ENCODE measurements at regions not wholly inside any gene's neighbourhood (a gene's known extent, or its start where the extent isn't known, plus 50 kb on each side); places are given as distances from the start of the nearest gene placed in this dataset.

DNA sequence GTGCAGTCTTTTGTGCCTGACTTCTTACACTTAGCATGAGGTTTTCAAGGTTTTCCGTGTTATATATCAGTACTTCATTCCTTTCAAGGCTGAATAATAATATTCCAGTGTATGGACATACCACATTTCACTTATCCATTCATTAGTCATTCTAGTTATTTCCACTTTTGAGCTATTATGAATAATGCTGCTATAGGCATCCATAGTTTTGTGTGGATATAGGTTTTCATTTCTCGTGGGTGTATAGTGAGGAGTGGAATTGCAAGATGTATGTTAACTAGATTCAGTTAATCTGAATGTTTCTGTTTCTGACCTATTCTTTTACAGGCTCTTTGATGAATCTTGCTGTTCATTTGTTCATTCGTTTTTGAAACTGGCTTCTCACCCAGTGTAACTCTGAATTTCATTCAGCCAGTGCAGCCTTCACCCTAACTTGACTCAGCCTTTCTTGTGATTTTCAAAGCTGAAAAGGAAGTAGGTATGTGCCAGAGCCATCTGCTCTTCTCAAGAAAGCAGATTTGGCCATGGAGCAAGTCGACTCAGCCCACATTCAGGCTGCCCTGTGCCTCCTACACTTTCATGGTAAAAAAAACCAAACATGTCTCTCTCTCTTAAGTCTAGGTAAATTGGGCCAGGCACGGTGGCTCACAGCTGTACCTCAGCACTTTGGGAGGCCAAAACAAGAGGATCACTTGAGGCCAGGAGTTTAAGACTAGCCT lies 56.3 kb upstream of the NOCT start:
- H3K4me3 Mint-ChIP-seq (ENCODE audit: unreplicated experiment) = no peak overlapping the region
- peaks cover 6% of the 10 kb centered on the region for H3K27me3 Mint-ChIP-seq (ENCODE audit: unreplicated experiment)
- H3K9me3 Mint-ChIP-seq (ENCODE audit: unreplicated experiment) = no peaks in the 10 kb centered on the region
- TF ChIP-seq, protein P1, sequence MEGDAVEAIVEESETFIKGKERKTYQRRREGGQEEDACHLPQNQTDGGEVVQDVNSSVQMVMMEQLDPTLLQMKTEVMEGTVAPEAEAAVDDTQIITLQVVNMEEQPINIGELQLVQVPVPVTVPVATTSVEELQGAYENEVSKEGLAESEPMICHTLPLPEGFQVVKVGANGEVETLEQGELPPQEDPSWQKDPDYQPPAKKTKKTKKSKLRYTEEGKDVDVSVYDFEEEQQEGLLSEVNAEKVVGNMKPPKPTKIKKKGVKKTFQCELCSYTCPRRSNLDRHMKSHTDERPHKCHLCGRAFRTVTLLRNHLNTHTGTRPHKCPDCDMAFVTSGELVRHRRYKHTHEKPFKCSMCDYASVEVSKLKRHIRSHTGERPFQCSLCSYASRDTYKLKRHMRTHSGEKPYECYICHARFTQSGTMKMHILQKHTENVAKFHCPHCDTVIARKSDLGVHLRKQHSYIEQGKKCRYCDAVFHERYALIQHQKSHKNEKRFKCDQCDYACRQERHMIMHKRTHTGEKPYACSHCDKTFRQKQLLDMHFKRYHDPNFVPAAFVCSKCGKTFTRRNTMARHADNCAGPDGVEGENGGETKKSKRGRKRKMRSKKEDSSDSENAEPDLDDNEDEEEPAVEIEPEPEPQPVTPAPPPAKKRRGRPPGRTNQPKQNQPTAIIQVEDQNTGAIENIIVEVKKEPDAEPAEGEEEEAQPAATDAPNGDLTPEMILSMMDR (IDR thresholded peaks at IDR 0.05; ENCODE audit: unreplicated experiment) = no peak
- no peak for DNase-seq (ENCODE audit: low spot score)
- no peaks in the 10 kb centered on the region for H3K36me3 Mint-ChIP-seq (ENCODE audit: low read depth, unreplicated experiment)
- peaks cover 5% of the 10 kb centered on the region for H3K4me1 Mint-ChIP-seq (ENCODE audit: unreplicated experiment)
- no peak overlapping the region for H3K27ac Mint-ChIP-seq (ENCODE audit: unreplicated experiment)

DNA sequence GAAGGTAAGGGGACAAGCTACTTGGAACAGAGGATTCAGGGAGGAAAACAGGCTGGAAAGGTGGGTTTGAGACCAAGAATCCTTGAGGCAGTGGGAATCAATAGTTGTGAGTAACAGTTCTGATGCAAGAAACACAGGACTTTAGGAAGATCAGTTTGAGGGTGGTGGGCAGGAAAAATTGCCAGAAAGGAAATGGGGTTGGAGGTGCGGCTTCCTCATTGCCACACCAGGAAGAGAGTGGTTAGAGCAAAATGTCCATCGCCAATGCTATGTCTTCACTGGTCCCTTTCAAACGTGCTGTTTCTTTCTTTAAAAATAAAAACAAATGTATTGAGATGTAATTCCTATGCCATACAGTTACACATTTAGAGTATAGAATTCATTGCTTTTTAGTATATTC lies 57.1 kb upstream of the NOCT start:
- DNase-seq (ENCODE audit: low spot score) = no peak
- H3K36me3 Mint-ChIP-seq (ENCODE audit: low read depth, unreplicated experiment) = no peaks in the 10 kb centered on the region
- peaks cover 6% of the 10 kb centered on the region for H3K27me3 Mint-ChIP-seq (ENCODE audit: unreplicated experiment)
- H3K9me3 Mint-ChIP-seq (ENCODE audit: unreplicated experiment) = no peaks in the 10 kb centered on the region
- H3K27ac Mint-ChIP-seq (ENCODE audit: unreplicated experiment) = peak overlapping the region; percentile 84
- TF ChIP-seq, protein P1 (IDR thresholded peaks at IDR 0.05; ENCODE audit: unreplicated experiment) = no peak
- peaks cover 5% of the 10 kb centered on the region for H3K4me1 Mint-ChIP-seq (ENCODE audit: unreplicated experiment)
- H3K4me3 Mint-ChIP-seq (ENCODE audit: unreplicated experiment) = no peak overlapping the region

GRCh38 chr4:138957302-138957701 lies 58.3 kb upstream of the NOCT start:
- H3K27me3 Mint-ChIP-seq (ENCODE audit: unreplicated experiment) = peaks cover 6% of the 10 kb centered on the region
- TF ChIP-seq, protein P1 (IDR thresholded peaks at IDR 0.05; ENCODE audit: unreplicated experiment) = no peak
- H3K4me1 Mint-ChIP-seq (ENCODE audit: unreplicated experiment) = peaks cover 5% of the 10 kb centered on the region
- DNase-seq (ENCODE audit: low spot score) = no peak
- no peak overlapping the region for H3K4me3 Mint-ChIP-seq (ENCODE audit: unreplicated experiment)
- no peak overlapping the region for H3K27ac Mint-ChIP-seq (ENCODE audit: unreplicated experiment)
- no peaks in the 10 kb centered on the region for H3K9me3 Mint-ChIP-seq (ENCODE audit: unreplicated experiment)
- no peaks in the 10 kb centered on the region for H3K36me3 Mint-ChIP-seq (ENCODE audit: low read depth, unreplicated experiment)

DNA sequence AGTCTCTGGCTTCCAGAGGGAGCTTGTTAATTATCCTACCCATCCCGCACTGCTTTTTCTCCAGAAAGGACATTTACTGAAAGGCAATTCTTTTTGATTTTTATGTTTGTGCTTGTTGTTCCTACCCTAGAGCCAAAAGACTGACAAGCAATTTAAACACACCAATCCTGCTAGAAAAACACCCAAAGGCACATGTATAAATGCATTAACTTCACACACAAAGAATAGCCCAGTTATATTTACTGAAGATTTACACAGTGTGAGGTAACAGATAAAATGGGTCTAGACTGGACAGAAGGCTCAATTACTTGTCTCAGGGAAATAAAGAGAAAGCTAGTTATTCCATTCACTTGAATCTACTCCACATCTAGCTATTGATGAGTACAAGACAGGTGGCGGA lies 61.2 kb upstream of the NOCT start:
- peaks cover 5% of the 10 kb centered on the region for H3K4me1 Mint-ChIP-seq (ENCODE audit: unreplicated experiment)
- H3K36me3 Mint-ChIP-seq (ENCODE audit: low read depth, unreplicated experiment) = no peaks in the 10 kb centered on the region
- peaks cover 6% of the 10 kb centered on the region for H3K27me3 Mint-ChIP-seq (ENCODE audit: unreplicated experiment)
- no peak for DNase-seq (ENCODE audit: low spot score)
- H3K9me3 Mint-ChIP-seq (ENCODE audit: unreplicated experiment) = no peaks in the 10 kb centered on the region
- H3K27ac Mint-ChIP-seq (ENCODE audit: unreplicated experiment) = no peak overlapping the region
- no peak overlapping the region for H3K4me3 Mint-ChIP-seq (ENCODE audit: unreplicated experiment)
- TF ChIP-seq, protein P1 (IDR thresholded peaks at IDR 0.05; ENCODE audit: unreplicated experiment) = no peak

DNA sequence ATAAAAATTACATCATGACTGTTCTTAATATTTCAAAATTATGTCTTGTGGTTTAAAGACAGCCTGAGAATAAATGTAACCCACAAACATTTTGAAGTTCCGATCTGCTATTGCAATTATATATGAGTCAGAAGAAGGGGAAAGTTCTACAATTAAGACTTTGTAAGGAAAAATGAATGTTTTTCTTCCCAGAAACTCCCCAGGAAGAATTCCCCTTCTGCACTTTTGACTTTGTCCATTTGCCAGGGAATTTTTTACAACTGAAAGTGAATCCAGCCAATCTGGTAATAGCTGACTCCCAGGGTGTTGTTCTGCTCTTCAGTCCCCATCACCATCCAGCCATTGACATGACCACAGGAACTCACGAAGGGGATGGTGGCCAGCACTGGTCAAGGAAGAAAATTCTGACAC lies 61.6 kb upstream of the NOCT start:
- Mint-ChIP-seq H3K27ac (ENCODE audit: unreplicated experiment) (no peak overlapping the region), H3K9me3 (ENCODE audit: unreplicated experiment) (no peaks in the 10 kb centered on the region), H3K27me3 (ENCODE audit: unreplicated experiment) (peaks cover 6% of the 10 kb centered on the region), H3K4me1 (ENCODE audit: unreplicated experiment) (peaks cover 5% of the 10 kb centered on the region), H3K36me3 (ENCODE audit: low read depth, unreplicated experiment) (no peaks in the 10 kb centered on the region), H3K4me3 (ENCODE audit: unreplicated experiment) (no peak overlapping the region)
- DNase-seq (ENCODE audit: low spot score) = no peak
- TF ChIP-seq, protein P1 (IDR thresholded peaks at IDR 0.05; ENCODE audit: unreplicated experiment) = no peak

Data from endothelial cell (in vitro differentiated cells).